HG02870 (cell line): ENCODE measurements at regions not wholly inside any gene's neighbourhood (a gene's known extent, or its start where the extent isn't known, plus 50 kb on each side); places are given as distances from the start of the nearest gene placed in this dataset.

Experiments
- ATAC-seq: cut with Tn5 transposase; IDR thresholded peaks from one replicate; pipeline ENCODE4 v1.9.1; 2021; ENCODE audit warnings: mild to moderate bottlenecking, moderate library complexity; ENCODE audit not compliant: unreplicated experiment

- no peak for ATAC-seq
Measured at GRCh38 chr11:27195837-27196202, 155.2 kb downstream of the BBOX1 start.

DNA sequence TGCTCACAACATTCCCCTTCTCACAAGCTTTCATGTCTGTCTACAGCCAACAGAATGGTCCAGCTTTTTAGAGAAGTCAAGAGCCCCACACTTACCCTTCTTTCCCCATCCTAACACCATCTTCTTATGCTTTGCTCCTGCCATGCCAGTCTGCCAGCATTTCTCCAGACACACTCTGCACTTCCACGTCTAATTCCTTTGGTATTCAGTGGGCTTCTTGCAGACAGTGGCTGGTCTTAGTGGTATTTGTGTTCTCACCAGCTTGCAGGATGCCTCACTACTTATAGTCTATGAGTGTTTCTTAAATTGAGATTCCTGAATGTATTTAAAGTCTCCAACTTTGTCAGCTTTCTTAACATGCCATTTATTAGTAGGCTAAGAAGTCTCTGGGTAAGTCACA lies 154.4 kb downstream of the BBOX1 start:
- no peak for ATAC-seq

GRCh38 chr11:27193434-27194225 lies 153.0 kb downstream of the BBOX1 start:
- no peak for ATAC-seq

DNA sequence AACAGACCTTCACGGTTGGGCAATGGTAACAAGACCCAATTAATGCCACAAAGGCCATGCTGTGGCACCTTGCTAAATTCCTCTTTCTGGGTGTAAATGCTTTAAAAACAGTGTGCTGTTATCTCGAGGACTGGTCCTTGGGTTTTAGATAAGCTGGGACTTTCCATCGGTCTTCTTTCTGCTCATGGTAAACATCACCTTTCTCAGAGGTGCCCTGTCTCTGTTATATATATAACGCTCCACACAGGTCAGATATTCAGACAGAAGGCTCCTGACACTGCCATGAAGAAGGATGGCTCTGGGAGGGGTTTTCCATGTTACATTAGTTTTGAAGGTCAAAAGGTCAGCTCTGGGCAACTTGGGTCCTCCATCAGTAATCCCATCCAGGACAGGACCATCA lies 151.6 kb downstream of the BBOX1 start:
- no peak for ATAC-seq

DNA sequence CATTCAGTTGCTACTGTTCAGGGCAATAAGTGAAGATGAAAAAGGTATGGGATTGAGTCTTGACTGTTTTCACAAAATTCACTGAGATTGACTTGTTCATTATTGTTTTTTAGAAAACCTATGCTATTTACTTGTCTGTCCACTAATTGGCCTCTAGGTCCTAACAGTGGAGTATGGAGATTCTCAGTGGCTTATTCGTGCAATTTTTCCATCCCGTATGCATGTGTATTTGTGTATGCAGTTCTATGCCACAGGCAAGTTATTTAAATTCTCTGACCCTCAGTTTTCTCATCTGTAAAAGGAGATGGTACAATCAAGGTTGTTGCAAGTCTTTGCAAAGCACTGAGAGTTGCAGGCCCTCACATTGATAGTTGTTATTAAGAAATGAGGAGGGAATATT lies 151.0 kb downstream of the BBOX1 start:
- ATAC-seq, result no peak

DNA sequence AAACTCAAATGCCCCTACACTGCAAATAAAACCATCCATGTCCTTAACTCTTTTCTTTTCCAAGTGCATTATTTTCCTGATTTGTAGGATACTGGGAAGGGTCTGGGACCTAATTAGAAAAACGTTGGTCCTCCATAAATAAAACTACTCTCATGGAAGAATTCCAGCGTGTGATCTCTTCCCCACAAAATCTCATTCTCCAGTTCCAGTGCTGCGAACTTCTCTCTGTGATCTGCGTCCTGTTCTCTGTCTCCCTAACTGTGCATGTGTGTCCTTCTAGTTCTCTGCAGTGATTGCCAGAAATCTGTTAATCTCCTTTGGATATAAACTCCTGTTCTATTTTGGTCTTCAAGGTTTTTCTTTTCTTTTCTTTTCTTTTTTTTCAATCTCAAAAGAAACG lies 148.1 kb downstream of the BBOX1 start:
- ATAC-seq, result no peak

DNA sequence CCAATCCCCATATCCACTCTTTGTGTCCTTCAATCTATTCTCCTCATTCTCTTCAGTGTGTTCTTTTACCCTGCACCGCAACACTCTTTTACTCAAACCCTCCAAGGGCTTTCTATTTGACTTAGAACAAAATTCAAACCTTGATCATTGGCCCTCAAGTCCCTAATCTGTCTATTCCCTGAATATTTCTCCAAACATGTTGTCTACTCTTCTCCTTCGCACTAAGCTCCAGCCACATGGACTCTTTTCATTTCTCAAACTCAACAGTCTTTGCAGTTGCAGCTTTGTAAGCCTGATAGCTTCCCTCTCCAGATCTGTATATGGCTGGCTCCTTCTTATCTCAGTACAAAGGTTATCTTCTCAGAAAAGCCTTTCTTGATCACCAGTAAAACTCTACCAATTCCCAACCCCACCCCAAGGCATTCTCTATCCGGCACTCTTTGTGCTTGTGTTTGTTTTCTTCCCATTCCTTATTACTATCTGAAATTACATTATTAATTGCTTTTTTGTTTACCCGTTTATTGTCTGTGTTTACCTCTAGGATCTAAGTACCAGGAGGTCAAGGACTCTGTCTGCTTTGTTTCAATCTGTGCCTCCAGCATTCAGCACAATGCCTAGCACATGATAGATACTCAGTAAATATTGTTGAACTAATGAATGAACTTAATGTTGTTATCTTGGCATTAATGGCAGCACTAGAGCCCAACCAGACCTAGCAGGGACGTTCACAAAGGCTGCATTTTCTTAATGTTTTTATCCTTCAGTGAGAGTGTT lies 147.4 kb downstream of the BBOX1 start:
- no peak for ATAC-seq

- no peak for ATAC-seq
Measured at GRCh38 chr11:27187075-27187847, 146.6 kb downstream of the BBOX1 start.

- no peak for ATAC-seq
Measured at GRCh38 chr11:27186580-27186979, 146.0 kb downstream of the BBOX1 start.

DNA sequence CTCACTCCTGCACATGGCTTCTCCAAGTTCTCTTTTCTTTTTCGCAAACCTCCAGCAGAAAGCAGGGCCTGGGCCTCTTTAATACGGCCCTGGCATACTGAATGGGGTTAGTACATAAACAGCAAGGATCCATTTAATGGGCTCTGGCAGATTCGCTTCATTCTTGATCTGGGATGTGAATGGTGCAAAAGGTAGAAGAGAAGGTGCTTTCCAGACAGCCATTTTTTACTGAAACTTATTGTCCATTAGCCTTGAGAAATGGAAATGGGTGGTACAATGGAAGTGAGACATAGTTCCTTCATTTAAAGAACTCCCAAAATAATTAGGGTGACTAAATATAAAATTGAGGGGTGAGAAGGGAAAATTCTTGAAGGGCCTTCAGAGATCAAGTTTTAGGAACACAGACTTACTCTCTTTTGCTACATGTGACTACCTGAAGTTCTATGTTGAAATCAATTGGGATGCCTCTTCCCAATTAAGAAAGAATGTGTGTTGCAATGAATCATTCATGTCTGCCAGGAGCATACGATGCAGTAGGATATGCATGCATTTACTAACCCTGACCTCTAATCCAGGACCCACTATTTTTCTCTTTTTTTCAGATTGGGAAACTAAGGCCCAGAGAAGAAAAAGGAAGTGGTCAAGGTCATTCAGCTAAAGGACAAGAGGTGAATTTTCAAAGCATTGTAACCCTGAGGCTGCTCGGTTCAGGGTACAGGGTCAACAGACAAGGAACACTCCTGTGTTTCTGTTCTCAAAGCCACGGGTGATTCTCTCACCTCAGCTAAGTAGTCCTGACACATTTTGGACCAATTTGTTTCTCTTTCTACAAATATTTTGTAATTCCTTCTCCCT lies 144.1 kb downstream of the BBOX1 start:
- no peak for ATAC-seq

DNA sequence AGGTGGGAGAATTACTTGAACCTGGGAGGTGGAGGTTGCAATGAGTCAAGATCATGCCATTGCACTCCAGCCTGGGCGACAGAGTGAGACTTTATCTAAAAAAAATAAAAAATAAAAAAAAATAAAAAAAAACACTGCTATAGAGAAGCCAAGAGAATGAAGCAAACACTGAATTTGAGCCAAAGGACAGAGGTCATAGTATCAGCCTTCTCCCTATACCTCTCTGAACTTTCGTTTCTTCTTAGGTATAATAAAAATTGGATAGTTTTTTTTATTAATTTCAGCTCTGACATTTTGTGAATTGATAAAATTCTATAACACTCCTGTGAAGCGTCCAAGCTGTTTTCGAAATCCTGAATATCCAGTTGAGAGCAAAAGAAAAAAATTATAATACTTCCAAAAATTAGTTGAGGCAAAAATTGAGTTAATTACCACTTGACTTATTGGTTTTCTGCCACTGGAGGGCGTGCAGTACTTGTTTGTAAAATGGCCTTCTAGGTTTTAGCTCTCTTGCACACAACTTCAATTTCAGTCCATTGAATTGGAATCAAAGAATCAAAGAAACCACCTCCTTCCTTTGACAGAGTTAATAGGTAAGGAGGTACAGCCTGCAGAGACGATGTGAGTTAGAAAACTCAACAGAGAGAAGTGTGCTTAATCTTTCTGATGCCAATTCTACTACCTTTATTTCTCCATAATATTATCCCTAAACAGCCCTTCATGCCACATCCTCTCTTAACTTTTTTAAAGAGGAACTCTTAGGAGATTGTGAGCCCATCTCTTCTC lies 143.2 kb downstream of the BBOX1 start:
- no peak for ATAC-seq

DNA sequence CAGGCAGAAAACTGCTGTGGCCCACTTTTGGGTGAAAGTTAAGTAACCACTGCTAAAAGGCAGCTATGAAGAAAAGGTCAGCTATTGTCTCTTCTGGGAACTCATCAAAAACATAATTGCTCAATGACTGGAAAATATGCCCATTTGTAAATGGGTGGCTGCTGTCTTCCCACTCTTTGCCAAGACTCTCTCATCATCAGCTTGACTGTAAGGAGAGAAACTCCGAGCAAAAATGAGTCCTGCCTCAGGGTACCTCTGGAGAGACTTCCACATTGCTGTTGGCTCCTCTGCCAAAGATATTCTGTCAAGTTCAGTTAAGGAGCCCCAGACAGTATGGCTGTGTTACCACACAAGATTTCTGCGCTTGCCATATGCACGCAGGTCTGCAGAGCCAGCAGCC lies 138.7 kb downstream of the BBOX1 start:
- no peak for ATAC-seq

DNA sequence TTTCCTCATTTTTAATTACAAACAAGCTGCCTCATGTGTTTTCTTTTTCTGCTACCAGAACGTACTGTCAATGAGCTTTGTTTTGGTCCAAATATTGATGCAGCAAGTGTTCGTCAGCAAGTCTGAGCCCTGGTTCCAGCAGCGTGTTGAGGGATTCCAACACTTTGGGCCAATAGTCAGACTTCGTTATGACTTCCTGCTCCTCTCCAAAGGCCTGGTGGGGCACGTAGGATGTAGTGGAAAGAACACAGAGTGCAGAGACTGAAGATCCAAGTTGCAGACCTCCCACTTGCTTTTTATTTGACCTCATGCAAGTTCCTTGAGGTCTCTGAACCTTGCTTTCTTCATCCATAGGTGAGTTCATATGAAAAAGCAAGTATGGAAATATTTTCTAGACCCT lies 138.2 kb downstream of the BBOX1 start:
- no peak for ATAC-seq
